GM10248 (cell line): ENCODE measurements at regions not wholly inside any gene's neighbourhood (a gene's known extent, or its start where the extent isn't known, plus 50 kb on each side); places are given as distances from the start of the nearest gene placed in this dataset.

ENCODE experiments used
- CTCF ChIA-PET: fragments of 300-600 bp; sonication (Branson Sonifier 250); formaldehyde crosslinking; extraction: SDS; loops from one replicate; lab custom pipeline; 2021; ENCODE audit warnings: antibody characterized with exemption; lab: Yijun Ruan, JAX
- POLR2A ChIA-PET: fragments of 350-650 bp; sonication (Branson Sonifier 250); formaldehyde crosslinking; extraction: SDS; loops from one replicate; lab custom pipeline; 2020; ENCODE audit warnings: antibody characterized with exemption; lab: Yijun Ruan, JAX
- DNase-seq: peaks from one replicate; pipeline ENCODE4 v3.0.0; 2012; ENCODE audit errors: extremely low spot score
- CTCF ChIP-seq: IDR thresholded peaks from 2 replicates; pipeline ENCODE4 v1.5.1; 2012; ENCODE audit warnings: mild to moderate bottlenecking, low read depth; ENCODE audit errors: extremely low read depth, missing control alignments, control extremely low read depth

DNA sequence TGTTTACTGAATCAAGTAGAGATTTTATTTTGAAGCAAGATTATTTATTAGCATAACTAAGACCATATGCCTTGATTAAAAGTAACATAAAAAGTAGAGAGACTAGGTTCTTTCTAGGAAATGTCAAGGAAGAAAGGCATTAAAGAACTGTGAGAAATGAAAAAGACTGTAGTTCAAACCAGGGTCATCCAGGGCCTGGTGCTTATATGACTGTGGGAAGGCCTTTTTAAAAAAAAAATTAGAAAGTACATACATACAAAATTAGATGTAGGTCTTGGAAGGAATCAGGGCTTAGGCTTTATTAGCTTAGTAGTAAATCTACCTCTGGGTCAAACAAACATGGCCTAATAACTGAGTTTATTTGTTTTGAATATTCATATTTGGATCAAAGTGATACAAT lies 173.9 kb upstream of the TBL1XR1 start:
- POLR2A ChIA-PET, result no interaction called here
- DNase-seq, result no peak
- no peak for TF ChIP-seq CTCF
- CTCF ChIA-PET, result interaction anchor here (1.1 to 1.6 kb wide), 4 partner anchors 9 to 320 kb away, joined by 3 to 5 read pairs (median 3); no protein-coding TSS in a partner anchor

GRCh38 chr3:177371888-177372287 lies 174.6 kb upstream of the TBL1XR1 start:
- DNase-seq, result no peak
- ChIA-PET POLR2A (no interaction called here), CTCF (interaction anchor here (1.1 to 1.6 kb wide), 4 partner anchors 10 to 321 kb away, joined by 3 to 5 read pairs (median 3); no protein-coding TSS in a partner anchor)
- TF ChIP-seq CTCF, result no peak

DNA sequence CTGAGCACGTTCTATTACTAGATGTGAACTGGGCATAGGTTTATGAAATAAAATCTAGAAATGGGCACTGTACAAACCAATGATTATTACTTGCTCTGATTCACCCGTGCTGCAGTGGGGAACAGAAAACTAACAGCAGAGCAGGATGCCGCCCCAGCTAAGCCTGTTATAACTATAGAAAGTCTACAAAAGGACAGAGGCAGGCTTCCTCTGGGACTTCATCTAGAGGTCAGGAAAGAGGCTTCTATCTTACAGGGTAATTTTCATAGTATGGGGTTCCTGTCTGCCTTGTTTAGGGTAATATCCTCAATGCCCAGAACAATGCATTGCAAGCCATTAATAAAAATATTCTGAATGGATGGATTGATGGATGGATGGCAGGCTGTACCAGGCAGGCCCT lies 177.0 kb upstream of the TBL1XR1 start:
- TF ChIP-seq CTCF, result no peak
- CTCF ChIA-PET, result no interaction called here
- POLR2A ChIA-PET, result no interaction called here
- no peak for DNase-seq

DNA sequence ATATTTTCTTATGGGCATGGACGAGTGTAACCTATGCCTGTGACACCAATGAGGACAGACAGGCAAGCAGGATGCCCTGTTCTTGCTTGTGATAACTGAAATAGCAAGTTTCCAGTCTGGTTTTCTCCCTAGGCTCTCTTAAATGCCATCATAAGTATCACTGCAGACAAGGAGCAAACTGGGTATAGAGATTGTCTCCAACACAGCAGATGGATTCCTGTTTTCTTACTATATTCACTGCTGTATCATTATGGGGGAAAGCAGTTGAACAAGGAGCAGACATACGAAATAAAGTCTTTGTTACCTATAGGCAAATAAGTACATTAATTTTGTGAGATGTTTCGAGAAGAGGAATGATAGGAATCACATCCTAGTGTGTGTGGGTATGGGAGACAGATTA lies 178.0 kb upstream of the TBL1XR1 start:
- ChIA-PET CTCF (no interaction called here), POLR2A (no interaction called here)
- no peak for TF ChIP-seq CTCF
- no peak for DNase-seq

DNA sequence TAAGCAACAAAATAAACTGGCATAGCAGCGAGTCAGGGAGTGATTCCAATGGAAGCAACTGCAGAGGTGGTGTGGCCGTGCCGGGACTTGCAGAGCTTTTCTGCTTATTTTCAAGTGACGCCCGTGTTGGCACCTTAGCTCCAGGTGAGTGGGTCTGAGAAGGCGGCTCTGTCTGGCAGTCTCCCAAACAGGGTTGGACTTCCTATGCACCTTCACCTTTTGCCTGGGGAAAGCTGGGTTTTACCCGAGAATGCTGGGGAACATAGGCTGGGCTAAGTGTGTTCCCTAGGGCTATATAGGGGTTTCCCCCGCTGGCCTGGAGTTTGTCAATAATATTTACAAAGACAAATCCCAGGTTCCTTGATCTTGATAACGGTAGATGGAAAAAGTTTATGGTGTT lies 179.9 kb upstream of the TBL1XR1 start:
- ChIA-PET CTCF (interaction anchor here (1.0 kb wide), 1 partner anchor 11 kb away, joined by 3 read pairs; no protein-coding TSS in a partner anchor), POLR2A (no interaction called here)
- DNase-seq, result no peak
- TF ChIP-seq CTCF, result no peak

DNA sequence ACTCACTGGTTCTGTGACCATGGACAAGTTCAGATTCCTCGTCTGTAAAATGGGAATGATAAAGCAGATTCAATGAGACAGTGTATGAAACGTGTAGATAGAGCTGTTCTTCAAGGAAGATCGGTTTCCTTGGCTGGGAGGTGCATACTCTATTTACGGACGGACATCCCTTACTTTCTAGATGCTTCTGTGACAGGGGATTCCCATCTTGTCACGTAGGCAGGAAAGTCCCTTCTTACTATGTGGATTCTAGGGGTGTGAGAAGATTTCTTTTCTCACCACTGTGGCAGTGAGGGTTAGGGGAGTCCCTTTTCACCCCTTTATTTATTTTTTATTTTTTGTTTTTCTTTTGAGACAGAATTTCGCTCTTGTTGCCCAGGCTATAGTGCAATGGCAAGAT lies 180.9 kb upstream of the TBL1XR1 start:
- POLR2A ChIA-PET, result no interaction called here
- CTCF ChIA-PET, result interaction anchor here (1.4 kb wide), 2 partner anchors 230 to 320 kb away, joined by 3 to 4 read pairs; no protein-coding TSS in a partner anchor
- peak; percentile 61 for DNase-seq
- no peak for TF ChIP-seq CTCF
